PC-3 (cell line): ENCODE measurements at regions not wholly inside any gene's neighbourhood (a gene's known extent, or its start where the extent isn't known, plus 50 kb on each side); places are given as distances from the start of the nearest gene placed in this dataset.

Experiments
- ATAC-seq: fragments of 200-7000 bp; cut with Tn5 transposase; 2 replicates; pipeline ENCODE4 v1.9.1; 2020; ENCODE audit warnings: mild to moderate bottlenecking, moderate library complexity
- BruUV-seq: library from RNA; stranded (reverse); fragments of 400-500 nt; replicated peaks from 2 replicates; lab custom pipeline; 2021; lab: Mats Ljungman, UMichigan
- CTCF ChIA-PET: fragments of 300-600 bp; sonication (Branson Sonifier 250); formaldehyde crosslinking; loops from one replicate; lab custom pipeline; 2022; ENCODE audit warnings: antibody characterized with exemption; lab: Charles Lee
- POLR2A ChIA-PET: fragments of 300-600 bp; sonication (Branson Sonifier 250); formaldehyde crosslinking; loops from one replicate; lab custom pipeline; 2022; ENCODE audit warnings: antibody characterized with exemption; ENCODE audit not compliant: unreplicated experiment; lab: Charles Lee
- DNase-seq: peaks from one replicate; pipeline ENCODE4 v3.0.0-alpha.2; 2015
- H2AFZ ChIP-seq: fragments of 300-600 bp; sonication (generic); 2 replicates; pipeline ENCODE4 v1.6.0; 2016; ENCODE audit warnings: antibody characterized with exemption, low read length
- H3F3A ChIP-seq: fragments of 300-600 bp; sonication (generic); one replicate; pipeline ENCODE4 v1.6.0; 2017; ENCODE audit warnings: antibody characterized with exemption, low read length, control low read depth, mild to moderate bottlenecking; ENCODE audit not compliant: unreplicated experiment
- H3K27ac ChIP-seq: fragments of 300-600 bp; sonication (generic); 2 replicates; pipeline ENCODE4 v1.5.1; 2016; ENCODE audit warnings: mild to moderate bottlenecking, low read length
- H3K27me3 ChIP-seq: fragments of 300-600 bp; sonication (generic); 2 replicates; pipeline ENCODE4 v1.6.1; 2016; ENCODE audit warnings: low read length, mixed read lengths
- H3K36me3 ChIP-seq: fragments of 300-600 bp; sonication (generic); 2 replicates; pipeline ENCODE4 v1.6.1; 2016; ENCODE audit warnings: low read depth, mixed run types, low read length, mixed read lengths
- H3K4me1 ChIP-seq: fragments of 300-600 bp; sonication (generic); 2 replicates; pipeline ENCODE4 v1.5.1; 2016; ENCODE audit warnings: low read length; ENCODE audit not compliant: insufficient read depth
- H3K4me2 ChIP-seq: fragments of 300-600 bp; sonication (generic); 2 replicates; pipeline ENCODE4 v1.6.0; 2016; ENCODE audit warnings: low read length
- H3K4me3 ChIP-seq: fragments of 300-600 bp; sonication (generic); 2 replicates; pipeline ENCODE4 v1.5.1; 2016; ENCODE audit warnings: mild to moderate bottlenecking, low read length, mixed read lengths
- H3K79me2 ChIP-seq: fragments of 300-600 bp; sonication (generic); 2 replicates; pipeline ENCODE4 v1.6.1; 2017; ENCODE audit warnings: low read length, mixed read lengths
- H3K9ac ChIP-seq: fragments of 300-600 bp; sonication (generic); 2 replicates; pipeline ENCODE4 v1.6.0; 2016; ENCODE audit warnings: mild to moderate bottlenecking, low read length
- H3K9me2 ChIP-seq: fragments of 300-600 bp; sonication (generic); replicated peaks from 2 replicates; pipeline ENCODE4 v1.6.1; 2016; ENCODE audit warnings: mixed run types, low read length, mixed read lengths
- H3K9me3 ChIP-seq: fragments of 300-600 bp; sonication (generic); 2 replicates; pipeline ENCODE4 v1.6.1; 2016; ENCODE audit warnings: low read length, mixed read lengths
- H4K20me1 ChIP-seq: fragments of 300-600 bp; sonication (generic); 2 replicates; pipeline ENCODE4 v1.6.1; 2016; ENCODE audit warnings: low read length, mixed read lengths
- EZH2 ChIP-seq: fragments of 300-600 bp; sonication (generic); IDR thresholded peaks from one replicate; pipeline ENCODE4 v1.6.1; 2017; ENCODE audit warnings: antibody characterized with exemption, mild to moderate bottlenecking, low read length; ENCODE audit not compliant: unreplicated experiment
- EZH2phosphoT487 ChIP-seq: fragments of 300-600 bp; sonication (generic); IDR thresholded peaks from 2 replicates; pipeline ENCODE4 v1.6.1; 2018; ENCODE audit warnings: mild to moderate bottlenecking, antibody characterized with exemption, low read length, borderline replicate concordance
- intact Hi-C: fragments of 100-400 bp; cut with micrococcal nuclease; formaldehyde crosslinking; loops from 2 replicates; pipeline ENCODE4 v1.9.0; 2023
- TF ChIP-seq, protein P1 (sequence below): fragments of 300-600 bp; sonication (generic); conservative IDR thresholded peaks from 2 replicates; pipeline ENCODE4 v1.5.1; 2017; ENCODE audit warnings: antibody characterized with exemption, low read depth, mild to moderate bottlenecking, low read length

DNA sequence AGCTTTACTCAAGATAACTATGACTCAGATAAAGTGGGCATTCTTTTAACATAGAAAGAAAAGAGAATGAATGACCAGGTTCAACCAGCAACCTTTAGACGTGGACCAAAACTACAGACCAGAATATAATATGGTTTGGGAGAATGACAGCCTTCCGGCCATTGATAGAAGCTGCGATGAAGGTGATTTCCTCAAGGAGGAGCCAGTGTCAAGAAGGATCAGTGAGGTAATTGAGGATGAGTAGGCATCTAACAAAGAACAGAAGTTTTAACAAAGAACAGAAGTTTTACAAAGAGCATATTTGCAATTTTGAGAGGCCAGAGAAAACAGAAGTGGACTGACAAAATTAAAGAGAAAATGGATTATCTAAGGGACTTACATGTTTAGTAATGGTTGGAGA, 289.0 kb upstream of the AGTR1 start:
- no TSS peak for BruUV-seq
- Histone ChIP-seq H3K27ac (no peak overlapping the region), H3K9me3 (no peaks in the 10 kb centered on the region), H3K79me2 (no peaks in the 10 kb centered on the region), H3K4me3 (no peak overlapping the region), H3K4me1 (no peaks in the 10 kb centered on the region), H3K4me2 (no peak overlapping the region), H4K20me1 (0 out of 2 replicates have a peak, but pooled peaks cover 4% of the 10 kb centered on the region), H3K27me3 (no peaks in the 10 kb centered on the region; the same call in 1 of the 2 replicates), H3K9ac (no peak overlapping the region), H3F3A (no peaks in the 10 kb centered on the region), H3K36me3 (no peaks in the 10 kb centered on the region), H2AFZ (no peak overlapping the region), H3K9me2 (no peaks in the 10 kb centered on the region)
- POLR2A ChIA-PET: no interaction called here
- no peak for DNase-seq
- intact Hi-C loops: no loop called here
- CTCF ChIA-PET: no interaction called here
- no peak for TF ChIP-seq EZH2
- TF ChIP-seq, protein P1, sequence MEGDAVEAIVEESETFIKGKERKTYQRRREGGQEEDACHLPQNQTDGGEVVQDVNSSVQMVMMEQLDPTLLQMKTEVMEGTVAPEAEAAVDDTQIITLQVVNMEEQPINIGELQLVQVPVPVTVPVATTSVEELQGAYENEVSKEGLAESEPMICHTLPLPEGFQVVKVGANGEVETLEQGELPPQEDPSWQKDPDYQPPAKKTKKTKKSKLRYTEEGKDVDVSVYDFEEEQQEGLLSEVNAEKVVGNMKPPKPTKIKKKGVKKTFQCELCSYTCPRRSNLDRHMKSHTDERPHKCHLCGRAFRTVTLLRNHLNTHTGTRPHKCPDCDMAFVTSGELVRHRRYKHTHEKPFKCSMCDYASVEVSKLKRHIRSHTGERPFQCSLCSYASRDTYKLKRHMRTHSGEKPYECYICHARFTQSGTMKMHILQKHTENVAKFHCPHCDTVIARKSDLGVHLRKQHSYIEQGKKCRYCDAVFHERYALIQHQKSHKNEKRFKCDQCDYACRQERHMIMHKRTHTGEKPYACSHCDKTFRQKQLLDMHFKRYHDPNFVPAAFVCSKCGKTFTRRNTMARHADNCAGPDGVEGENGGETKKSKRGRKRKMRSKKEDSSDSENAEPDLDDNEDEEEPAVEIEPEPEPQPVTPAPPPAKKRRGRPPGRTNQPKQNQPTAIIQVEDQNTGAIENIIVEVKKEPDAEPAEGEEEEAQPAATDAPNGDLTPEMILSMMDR: 0 out of 2 replicates have a peak, but pooled peaks have one; percentile 14
- ATAC-seq: no peak

DNA sequence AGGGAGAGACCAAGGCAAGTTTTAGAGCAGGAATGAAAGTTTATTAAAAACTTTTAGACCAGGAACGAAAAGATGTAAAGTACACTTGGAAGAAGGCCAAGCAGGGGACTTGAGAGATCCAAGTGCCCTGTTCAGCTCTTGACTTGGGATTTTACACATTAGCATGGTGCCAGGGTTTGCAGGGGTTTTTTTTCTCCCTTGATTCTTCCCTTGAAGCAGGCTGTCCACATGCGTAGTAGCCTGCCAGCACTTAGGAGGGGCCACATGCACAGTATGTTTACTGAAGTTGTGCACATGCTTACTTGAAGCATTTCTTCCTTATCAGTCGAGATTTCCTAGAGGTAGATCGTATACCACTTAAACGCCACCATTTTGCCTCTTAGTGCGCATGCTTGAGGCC, 277.5 kb upstream of the AGTR1 start:
- ATAC-seq: no peak
- no peaks in the 10 kb centered on the region for H3K36me3 ChIP-seq
- no peak overlapping the region for H2AFZ ChIP-seq
- no peaks in the 10 kb centered on the region for H3K4me1 ChIP-seq
- H3K9me2 ChIP-seq: no peaks in the 10 kb centered on the region
- H3K79me2 ChIP-seq: no peaks in the 10 kb centered on the region
- no peak overlapping the region for H3K27ac ChIP-seq
- BruUV-seq: no TSS peak
- no peak overlapping the region for H3K4me3 ChIP-seq
- H4K20me1 ChIP-seq: no peaks in the 10 kb centered on the region
- CTCF ChIA-PET: interaction anchor here (0.6 kb wide), 1 partner anchor 28 kb away, joined by 3 read pairs; no protein-coding TSS in a partner anchor
- no peaks in the 10 kb centered on the region for H3K9me3 ChIP-seq
- H3K9ac ChIP-seq: no peak overlapping the region
- H3F3A ChIP-seq: no peaks in the 10 kb centered on the region
- no peak for DNase-seq
- TF ChIP-seq EZH2phosphoT487 (no peak), EZH2 (no peak)
- TF ChIP-seq, protein P1: no peak
- POLR2A ChIA-PET: no interaction called here
- no peak overlapping the region for H3K4me2 ChIP-seq
- H3K27me3 ChIP-seq: no peaks in the 10 kb centered on the region
- intact Hi-C loops: no loop called here

DNA sequence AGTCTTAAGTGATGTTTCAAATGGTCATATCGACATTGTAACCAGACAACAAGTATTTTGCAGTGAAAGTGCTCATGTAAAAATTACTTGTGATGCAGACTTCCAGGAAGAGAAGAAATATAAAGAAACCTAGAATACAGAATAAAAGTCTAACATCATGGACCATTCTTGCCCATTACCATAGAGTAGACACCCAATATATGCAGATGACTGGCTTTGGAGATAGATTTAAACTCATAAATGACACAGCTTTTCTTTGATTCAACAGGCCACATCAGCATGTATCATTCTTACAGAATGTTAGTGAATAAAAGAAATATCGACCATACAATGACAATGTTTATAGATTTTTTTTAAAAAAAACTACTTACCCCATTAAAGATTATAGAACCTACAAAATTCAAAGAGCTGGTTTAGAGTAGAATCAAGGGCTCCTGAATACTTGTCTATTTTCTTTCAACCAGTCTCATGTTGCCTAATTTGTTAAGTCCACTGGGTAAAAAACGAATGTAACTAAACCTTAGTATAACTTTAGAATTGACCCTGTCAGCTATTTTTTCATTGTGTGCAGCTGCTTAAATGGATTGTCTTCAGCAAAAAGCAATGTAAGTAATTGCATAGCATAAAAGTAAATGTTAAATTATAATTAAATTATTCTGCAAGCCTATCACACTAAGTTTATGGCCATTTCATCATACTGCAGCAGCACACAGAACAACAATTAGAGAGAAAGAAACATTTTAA, 268.7 kb upstream of the AGTR1 start:
- no TSS peak for BruUV-seq
- POLR2A ChIA-PET: no interaction called here

More for the DNA sequence above, 268.7 kb upstream of the AGTR1 start:
- Histone ChIP-seq H3F3A (no peaks in the 10 kb centered on the region), H3K9me3 (no peaks in the 10 kb centered on the region), H3K4me2 (no peak overlapping the region), H4K20me1 (no peaks in the 10 kb centered on the region), H3K36me3 (no peaks in the 10 kb centered on the region), H3K9ac (no peak overlapping the region), H3K27me3 (no peaks in the 10 kb centered on the region), H3K4me3 (no peak overlapping the region), H3K79me2 (no peaks in the 10 kb centered on the region), H3K4me1 (no peaks in the 10 kb centered on the region), H3K9me2 (no peaks in the 10 kb centered on the region), H3K27ac (no peak overlapping the region), H2AFZ (no peak overlapping the region)
- DNase-seq (no peak), ATAC-seq (no peak)
- CTCF ChIA-PET: no interaction called here
- intact Hi-C loops: no loop called here
- no peak for TF ChIP-seq EZH2phosphoT487
- TF ChIP-seq, protein P1: no peak
